GM18502 (cell line): ENCODE measurements at regions not wholly inside any gene's neighbourhood (a gene's known extent, or its start where the extent isn't known, plus 50 kb on each side); places are given as distances from the start of the nearest gene placed in this dataset.
A peak's percentile ranks its signal among the peaks of the same experiment; 100 is the strongest.
"Not testable (repeated sequence)": the region's sequence is repeated elsewhere in the genome, so short reads cannot be mapped to it uniquely, and the experiment has no call there.

Source experiments
- ATAC-seq: cut with Tn5 transposase; IDR thresholded peaks from one replicate; pipeline ENCODE4 v1.9.1; 2021; ENCODE audit warnings: mild to moderate bottlenecking; ENCODE audit not compliant: unreplicated experiment, poor library complexity

GRCh38 chr13:81106348-81106747, 765.4 kb upstream of the SPRY2 start:
- ATAC-seq, result no peak

- no peak for ATAC-seq
Observed at GRCh38 chr13:81104035-81104715, 763.2 kb upstream of the SPRY2 start.

GRCh38 chr13:81102066-81102465, 761.1 kb upstream of the SPRY2 start:
- not testable (repeated sequence) for ATAC-seq

GRCh38 chr13:81089371-81090157, 748.6 kb upstream of the SPRY2 start:
- no peak for ATAC-seq

GRCh38 chr13:81080911-81081454, 740.1 kb upstream of the SPRY2 start:
- no peak for ATAC-seq

GRCh38 chr13:81078048-81078447, 737.1 kb upstream of the SPRY2 start:
- no peak for ATAC-seq

GRCh38 chr13:81069822-81070221, 728.9 kb upstream of the SPRY2 start:
- not testable (repeated sequence) for ATAC-seq

- ATAC-seq, result no peak
Observed at GRCh38 chr13:81058916-81059290, 718.0 kb upstream of the SPRY2 start.

GRCh38 chr13:81058211-81058915, 717.4 kb upstream of the SPRY2 start:
- ATAC-seq, result no peak

- no peak for ATAC-seq
Observed at GRCh38 chr13:81051873-81052272, 710.9 kb upstream of the SPRY2 start.

GRCh38 chr13:81048026-81048461, 707.1 kb upstream of the SPRY2 start:
- peak; percentile 47 for ATAC-seq

- ATAC-seq, result no peak
Observed at GRCh38 chr13:81041761-81042160, 700.8 kb upstream of the SPRY2 start.

- no peak for ATAC-seq
Observed at GRCh38 chr13:81031996-81032395, 691.1 kb upstream of the SPRY2 start.

- ATAC-seq, result no peak
Observed at GRCh38 chr13:81025091-81025490, 684.2 kb upstream of the SPRY2 start.

GRCh38 chr13:81021284-81021840, 680.4 kb upstream of the SPRY2 start:
- ATAC-seq, result no peak

GRCh38 chr13:81020010-81020409, 679.1 kb upstream of the SPRY2 start:
- ATAC-seq, result no peak

GRCh38 chr13:81018936-81019335, 678.0 kb upstream of the SPRY2 start:
- no peak for ATAC-seq

- peak; percentile 71 for ATAC-seq
Observed at GRCh38 chr13:81017513-81018152, 676.7 kb upstream of the SPRY2 start.

GRCh38 chr13:81012031-81012430, 671.1 kb upstream of the SPRY2 start:
- no peak for ATAC-seq

- ATAC-seq, result no peak
Observed at GRCh38 chr13:81001828-81002385, 661.0 kb upstream of the SPRY2 start.
